ENCODE measurements at regions not wholly inside any gene's neighbourhood (a gene's known extent, or its start where the extent isn't known, plus 50 kb on each side); places are given as distances from the start of the nearest gene placed in this dataset.

- H3K36me3 Mint-ChIP-seq (ENCODE audit: low read depth) = no peaks in the 10 kb centered on the region
- peak overlapping the region in 2 of 3 experiments; percentile 13 to 35 for H3K27ac Mint-ChIP-seq
- no peaks in the 10 kb centered on the region for H3K9me3 Mint-ChIP-seq
- H3K4me3 Mint-ChIP-seq = no peak overlapping the region
- peaks cover 6% of the 10 kb centered on the region for H3K4me1 Mint-ChIP-seq
- peak; percentile 86 to 94 (median 94) for TF ChIP-seq CTCF (IDR thresholded peaks at IDR 0.05; ENCODE audit: unreplicated experiment in 3 of 3)
- no peaks in the 10 kb centered on the region for H3K27me3 Mint-ChIP-seq (ENCODE audit: low read depth)
Observed at GRCh38 chr3:20340324-20340928, 154.4 kb upstream of the SGO1 start.

GRCh38 chr3:20336572-20336971 lies 150.6 kb upstream of the SGO1 start:
- Mint-ChIP-seq H3K4me1 (no peaks in the 10 kb centered on the region), H3K36me3 (ENCODE audit: low read depth) (no peaks in the 10 kb centered on the region), H3K27ac (no peak overlapping the region), H3K4me3 (no peak overlapping the region), H3K9me3 (peaks cover 2% of the 10 kb centered on the region), H3K27me3 (ENCODE audit: low read depth) (no peaks in the 10 kb centered on the region)
- no peak for TF ChIP-seq CTCF (IDR thresholded peaks at IDR 0.05; ENCODE audit: unreplicated experiment in 3 of 3)

GRCh38 chr3:20334842-20335241 lies 148.8 kb upstream of the SGO1 start:
- H3K9me3 Mint-ChIP-seq = peaks cover 2% of the 10 kb centered on the region

GRCh38 chr3:20327889-20328288 lies 141.9 kb upstream of the SGO1 start:
- H3K4me1 Mint-ChIP-seq = peaks cover 5% of the 10 kb centered on the region
- H3K4me3 Mint-ChIP-seq = no peak overlapping the region
- no peak overlapping the region for H3K27ac Mint-ChIP-seq
- no peaks in the 10 kb centered on the region for H3K27me3 Mint-ChIP-seq (ENCODE audit: low read depth)
- peaks cover 2% of the 10 kb centered on the region for H3K9me3 Mint-ChIP-seq
- TF ChIP-seq CTCF (IDR thresholded peaks at IDR 0.05; ENCODE audit: unreplicated experiment in 3 of 3) = no peak
- H3K36me3 Mint-ChIP-seq (ENCODE audit: low read depth) = no peaks in the 10 kb centered on the region

More at GRCh38 chr3:20334842-20335241, 148.8 kb upstream of the SGO1 start:
- peaks cover 5% of the 10 kb centered on the region for H3K4me1 Mint-ChIP-seq
- no peaks in the 10 kb centered on the region for H3K36me3 Mint-ChIP-seq (ENCODE audit: low read depth)
- H3K27ac Mint-ChIP-seq = no peak overlapping the region
- H3K4me3 Mint-ChIP-seq = no peak overlapping the region
- H3K27me3 Mint-ChIP-seq (ENCODE audit: low read depth) = no peaks in the 10 kb centered on the region
- no peak for TF ChIP-seq CTCF (IDR thresholded peaks at IDR 0.05; ENCODE audit: unreplicated experiment in 3 of 3)

- Mint-ChIP-seq H3K36me3 (ENCODE audit: low read depth) (no peaks in the 10 kb centered on the region), H3K27me3 (ENCODE audit: low read depth) (no peaks in the 10 kb centered on the region), H3K4me3 (no peak overlapping the region), H3K4me1 (peaks cover 5% of the 10 kb centered on the region), H3K9me3 (no peaks in the 10 kb centered on the region), H3K27ac (no peak overlapping the region)
- no peak for TF ChIP-seq CTCF (IDR thresholded peaks at IDR 0.05; ENCODE audit: unreplicated experiment in 3 of 3)
Observed at GRCh38 chr3:20326541-20326940, 140.5 kb upstream of the SGO1 start.

GRCh38 chr3:20325563-20325962 lies 139.6 kb upstream of the SGO1 start:
- no peak overlapping the region for H3K27ac Mint-ChIP-seq
- H3K27me3 Mint-ChIP-seq (ENCODE audit: low read depth) = no peaks in the 10 kb centered on the region
- no peak overlapping the region for H3K4me3 Mint-ChIP-seq
- H3K4me1 Mint-ChIP-seq = peaks cover 5% of the 10 kb centered on the region
- no peaks in the 10 kb centered on the region for H3K36me3 Mint-ChIP-seq (ENCODE audit: low read depth)
- TF ChIP-seq CTCF (IDR thresholded peaks at IDR 0.05; ENCODE audit: unreplicated experiment in 3 of 3) = no peak
- no peaks in the 10 kb centered on the region for H3K9me3 Mint-ChIP-seq

Data from nephron (organoid).